SK-N-SH treated with all-trans-retinoic acid at 6 μM for 48 hours (cell line): ENCODE measurements at regions not wholly inside any gene's neighbourhood (a gene's known extent, or its start where the extent isn't known, plus 50 kb on each side); places are given as distances from the start of the nearest gene placed in this dataset.

Experiments used
- ATAC-seq: fragments of 200-7000 bp; cut with Tn5 transposase; 3 replicates; pipeline ENCODE4 v1.9.1; 2020; ENCODE audit warnings: mild to moderate bottlenecking, moderate library complexity
- ARNTL ChIP-seq: fragments of 450-650 bp; formaldehyde crosslinking; IDR thresholded peaks from 2 replicates; pipeline ENCODE4 v1.5.0; 2020; ENCODE audit warnings: low read depth, mild to moderate bottlenecking, moderate library complexity, borderline replicate concordance
- BACH2 ChIP-seq: fragments of 250-450 bp; sonication (Bioruptor Pico); IDR thresholded peaks from 2 replicates; pipeline ENCODE4 v1.9.0; 2021; ENCODE audit warnings: mild to moderate bottlenecking, borderline replicate concordance
- CREB5 ChIP-seq: fragments of 250-450 bp; sonication (Bioruptor Pico); IDR thresholded peaks from 2 replicates; pipeline ENCODE4 v1.5.1; 2020; ENCODE audit warnings: low read depth, mild to moderate bottlenecking, moderate library complexity
- CSDC2 ChIP-seq: fragments of 250-450 bp; sonication (Bioruptor Pico); IDR thresholded peaks from 2 replicates; pipeline ENCODE4 v1.5.0; 2020; ENCODE audit warnings: mild to moderate bottlenecking, moderate library complexity
- CSRNP3 ChIP-seq: fragments of 250-450 bp; sonication (Bioruptor Pico); IDR thresholded peaks from 2 replicates; pipeline ENCODE4 v1.5.1; 2021; ENCODE audit warnings: mild to moderate bottlenecking, moderate library complexity
- ESRRG ChIP-seq: fragments of 250-450 bp; sonication (Bioruptor Pico); IDR thresholded peaks from 2 replicates; pipeline ENCODE4 v1.6.1; 2021; ENCODE audit warnings: mild to moderate bottlenecking
- GLIS3 ChIP-seq: fragments of 250-450 bp; sonication (Bioruptor Pico); IDR thresholded peaks from 2 replicates; pipeline ENCODE4 v1.5.0; 2020; ENCODE audit warnings: mild to moderate bottlenecking, moderate library complexity
- ISL1 ChIP-seq: fragments of 250-450 bp; sonication (Bioruptor Pico); IDR thresholded peaks from 2 replicates; pipeline ENCODE4 v2.1.2; 2022; ENCODE audit warnings: mild to moderate bottlenecking, moderate library complexity
- OSR1 ChIP-seq: fragments of 250-450 bp; sonication (Bioruptor Pico); IDR thresholded peaks from 2 replicates; pipeline ENCODE4 v1.8.0; 2022; ENCODE audit warnings: moderate library complexity, mild to moderate bottlenecking, inconsistent platforms
- PATZ1 ChIP-seq: fragments of 250-450 bp; sonication (Bioruptor Pico); IDR thresholded peaks from 2 replicates; pipeline ENCODE4 v1.8.0; 2020; ENCODE audit warnings: mild to moderate bottlenecking, moderate library complexity, borderline replicate concordance
- POU6F1 ChIP-seq: fragments of 250-450 bp; sonication (Bioruptor Pico); IDR thresholded peaks from 2 replicates; pipeline ENCODE4 v1.8.0; 2021; ENCODE audit warnings: low read depth, mild to moderate bottlenecking, moderate library complexity, borderline replicate concordance
- PPARA ChIP-seq: fragments of 250-450 bp; sonication (Bioruptor Pico); IDR thresholded peaks from 2 replicates; pipeline ENCODE4 v1.5.0; 2020; ENCODE audit warnings: mild to moderate bottlenecking, borderline replicate concordance
- RARB ChIP-seq: fragments of 250-450 bp; sonication (Bioruptor Pico); IDR thresholded peaks from 2 replicates; pipeline ENCODE4 v1.8.0; 2021; ENCODE audit warnings: mild to moderate bottlenecking, moderate library complexity
- SNAI2 ChIP-seq: fragments of 250-450 bp; sonication (Bioruptor Pico); IDR thresholded peaks from 2 replicates; pipeline ENCODE4 v1.5.0; 2020; ENCODE audit warnings: mild to moderate bottlenecking, moderate library complexity
- TCF4 ChIP-seq: fragments of 250-450 bp; sonication (Bioruptor Pico); IDR thresholded peaks from 2 replicates; pipeline ENCODE4 v1.8.0; 2021; ENCODE audit warnings: mild to moderate bottlenecking, moderate library complexity, borderline replicate concordance
- TOX ChIP-seq: fragments of 250-450 bp; sonication (Bioruptor Pico); IDR thresholded peaks from 2 replicates; pipeline ENCODE4 v1.8.0; 2021; ENCODE audit warnings: mild to moderate bottlenecking, moderate library complexity, borderline replicate concordance
- ZFP3 ChIP-seq: fragments of 250-450 bp; sonication (Bioruptor Pico); IDR thresholded peaks from 2 replicates; pipeline ENCODE4 v1.5.0; 2020; ENCODE audit warnings: mild to moderate bottlenecking, moderate library complexity
- ZFP30 ChIP-seq: fragments of 450-650 bp; formaldehyde crosslinking; IDR thresholded peaks from 2 replicates; pipeline ENCODE4 v1.5.0; 2022; ENCODE audit warnings: mild to moderate bottlenecking, moderate library complexity
- ZNF565 ChIP-seq: fragments of 450-650 bp; formaldehyde crosslinking; conservative IDR thresholded peaks from 2 replicates; pipeline ENCODE4 v1.5.0; 2020; ENCODE audit warnings: low read depth, mild to moderate bottlenecking, moderate library complexity
- ZNF70 ChIP-seq: fragments of 450-650 bp; formaldehyde crosslinking; IDR thresholded peaks from 2 replicates; pipeline ENCODE4 v1.5.0; 2020; ENCODE audit warnings: mild to moderate bottlenecking, moderate library complexity
- ZNF8 ChIP-seq: fragments of 450-650 bp; formaldehyde crosslinking; IDR thresholded peaks from 2 replicates; pipeline ENCODE4 v1.5.0; 2020; ENCODE audit warnings: mild to moderate bottlenecking, moderate library complexity

GRCh38 chr6:40108736-40109135, 174.5 kb upstream of the MOCS1 start:
- TF ChIP-seq ZNF8 (CRISPR knock-in tag) (no peak), CREB5 (CRISPR knock-in tag) (no peak), ZFP3 (CRISPR knock-in tag) (no peak), GLIS3 (CRISPR knock-in tag) (no peak), CSDC2 (CRISPR knock-in tag) (no peak), ZNF565 (CRISPR knock-in tag) (no peak), TCF4 (CRISPR knock-in tag) (no peak), POU6F1 (CRISPR knock-in tag) (no peak), OSR1 (CRISPR knock-in tag) (no peak), ZFP30 (CRISPR knock-in tag) (no peak), SNAI2 (CRISPR knock-in tag) (no peak), RARB (no peak), TOX (CRISPR knock-in tag) (no peak)
- TF ChIP-seq, all 23 proteins: peak for 0
- ATAC-seq = no peak

GRCh38 chr6:40106840-40107239, 172.6 kb upstream of the MOCS1 start:
- TF ChIP-seq ARNTL = no peak
- TF ChIP-seq PPARA (CRISPR knock-in tag) = no peak
- no peak for TF ChIP-seq TCF4 (CRISPR knock-in tag)
- no peak for TF ChIP-seq CREB5 (CRISPR knock-in tag)
- TF ChIP-seq ISL1 (CRISPR knock-in tag) = no peak

GRCh38 chr6:40098774-40099173, 164.5 kb upstream of the MOCS1 start:
- no peak for ATAC-seq
- no peak for TF ChIP-seq CREB5 (CRISPR knock-in tag)
- TF ChIP-seq OSR1 (CRISPR knock-in tag) = no peak
- TF ChIP-seq ZNF8 (CRISPR knock-in tag) = no peak

More at GRCh38 chr6:40106840-40107239, 172.6 kb upstream of the MOCS1 start:
- no peak for ATAC-seq

GRCh38 chr6:40097590-40097989, 163.3 kb upstream of the MOCS1 start:
- no peak for ATAC-seq
- TF ChIP-seq ARNTL (no peak), CSRNP3 (no peak), BACH2 (CRISPR knock-in tag) (no peak), ZNF70 (no peak), CREB5 (CRISPR knock-in tag) (no peak), ESRRG (no peak), GLIS3 (CRISPR knock-in tag) (no peak), ZFP30 (CRISPR knock-in tag) (no peak), ZNF8 (CRISPR knock-in tag) (no peak), PATZ1 (no peak), SNAI2 (CRISPR knock-in tag) (no peak), POU6F1 (CRISPR knock-in tag) (no peak)
